ENCODE measurements at regions not wholly inside any gene's neighbourhood (a gene's known extent, or its start where the extent isn't known, plus 50 kb on each side); places are given as distances from the start of the nearest gene placed in this dataset.

GRCh38 chr16:54431997-54432896 lies 145.7 kb upstream of the IRX3 start:
- Mint-ChIP-seq H3K27ac (no peak overlapping the region), H3K9me3 (no peaks in the 10 kb centered on the region), H3K4me3 (no peak overlapping the region), H3K27me3 (peaks cover 20% of the 10 kb centered on the region), H3K36me3 (ENCODE audit: low read depth) (no peaks in the 10 kb centered on the region), H3K4me1 (no peaks in the 10 kb centered on the region)
- intact Hi-C loops (cut with micrococcal nuclease): loop anchor here (10.0 kb wide), 1 partner anchor 503 kb away; the partner anchor contains the start of gene IRX5
- DNase-seq: no peak

- H3K27ac Mint-ChIP-seq: no peak overlapping the region
- no peaks in the 10 kb centered on the region for H3K4me1 Mint-ChIP-seq
- no peak for DNase-seq
- no peaks in the 10 kb centered on the region for H3K9me3 Mint-ChIP-seq
- H3K4me3 Mint-ChIP-seq: no peak overlapping the region
- intact Hi-C loops (cut with micrococcal nuclease): loop anchor here (10.0 kb wide), 1 partner anchor 503 kb away; the partner anchor contains the start of gene IRX5
- H3K27me3 Mint-ChIP-seq: peaks cover 20% of the 10 kb centered on the region
- H3K36me3 Mint-ChIP-seq (ENCODE audit: low read depth): no peaks in the 10 kb centered on the region
Observed at GRCh38 chr16:54431041-54431996, 144.7 kb upstream of the IRX3 start.

GRCh38 chr16:54430491-54431030 lies 144.0 kb upstream of the IRX3 start:
- Mint-ChIP-seq H3K4me3 (no peak overlapping the region), H3K9me3 (no peaks in the 10 kb centered on the region), H3K27me3 (peaks cover 20% of the 10 kb centered on the region), H3K36me3 (ENCODE audit: low read depth) (no peaks in the 10 kb centered on the region), H3K27ac (no peak overlapping the region), H3K4me1 (no peaks in the 10 kb centered on the region)
- intact Hi-C loops (cut with micrococcal nuclease): loop anchor here (10.0 kb wide), 1 partner anchor 504 kb away; the partner anchor contains the start of gene IRX5
- DNase-seq: no peak

GRCh38 chr16:54429029-54429428 lies 142.4 kb upstream of the IRX3 start:
- Mint-ChIP-seq H3K27ac (no peak overlapping the region), H3K4me3 (no peak overlapping the region), H3K27me3 (peaks cover 20% of the 10 kb centered on the region), H3K9me3 (no peaks in the 10 kb centered on the region), H3K36me3 (ENCODE audit: low read depth) (no peaks in the 10 kb centered on the region), H3K4me1 (no peaks in the 10 kb centered on the region)
- intact Hi-C loops (cut with micrococcal nuclease): no loop called here
- DNase-seq: no peak

- no peak overlapping the region for H3K27ac Mint-ChIP-seq
- no peak for DNase-seq
- H3K9me3 Mint-ChIP-seq: no peaks in the 10 kb centered on the region
- H3K4me1 Mint-ChIP-seq: no peaks in the 10 kb centered on the region
- H3K4me3 Mint-ChIP-seq: no peak overlapping the region
- intact Hi-C loops (cut with micrococcal nuclease): no loop called here
- H3K27me3 Mint-ChIP-seq: peaks cover 18% of the 10 kb centered on the region
- no peaks in the 10 kb centered on the region for H3K36me3 Mint-ChIP-seq (ENCODE audit: low read depth)
Observed at GRCh38 chr16:54426553-54426849, 139.9 kb upstream of the IRX3 start.

- H3K27me3 Mint-ChIP-seq: peaks cover 12% of the 10 kb centered on the region
- intact Hi-C loops (cut with micrococcal nuclease): no loop called here
- H3K9me3 Mint-ChIP-seq: no peaks in the 10 kb centered on the region
- no peak for DNase-seq
- no peaks in the 10 kb centered on the region for H3K4me1 Mint-ChIP-seq
- H3K4me3 Mint-ChIP-seq: no peak overlapping the region
- H3K27ac Mint-ChIP-seq: no peak overlapping the region
- no peaks in the 10 kb centered on the region for H3K36me3 Mint-ChIP-seq (ENCODE audit: low read depth)
Observed at GRCh38 chr16:54425681-54426552, 139.3 kb upstream of the IRX3 start.

- H3K9me3 Mint-ChIP-seq: no peaks in the 10 kb centered on the region
- no peak overlapping the region for H3K4me3 Mint-ChIP-seq
- intact Hi-C loops (cut with micrococcal nuclease): no loop called here
- no peaks in the 10 kb centered on the region for H3K36me3 Mint-ChIP-seq (ENCODE audit: low read depth)
- H3K4me1 Mint-ChIP-seq: no peaks in the 10 kb centered on the region
- peaks cover 7% of the 10 kb centered on the region for H3K27me3 Mint-ChIP-seq
- no peak for DNase-seq
- no peak overlapping the region for H3K27ac Mint-ChIP-seq
Observed at GRCh38 chr16:54425068-54425467, 138.5 kb upstream of the IRX3 start.

- H3K4me3 Mint-ChIP-seq: no peak overlapping the region
- intact Hi-C loops (cut with micrococcal nuclease): no loop called here
- H3K27ac Mint-ChIP-seq: no peak overlapping the region
- no peaks in the 10 kb centered on the region for H3K9me3 Mint-ChIP-seq
- no peaks in the 10 kb centered on the region for H3K4me1 Mint-ChIP-seq
- DNase-seq: no peak
- no peaks in the 10 kb centered on the region for H3K36me3 Mint-ChIP-seq (ENCODE audit: low read depth)
- peaks cover under 1% of the 10 kb centered on the region for H3K27me3 Mint-ChIP-seq
Observed at GRCh38 chr16:54424043-54424451, 137.5 kb upstream of the IRX3 start.

GRCh38 chr16:54422569-54422978 lies 136.0 kb upstream of the IRX3 start:
- H3K27me3 Mint-ChIP-seq: no peaks in the 10 kb centered on the region
- H3K9me3 Mint-ChIP-seq: no peaks in the 10 kb centered on the region
- DNase-seq: no peak
- no peaks in the 10 kb centered on the region for H3K4me1 Mint-ChIP-seq
- H3K4me3 Mint-ChIP-seq: no peak overlapping the region
- H3K36me3 Mint-ChIP-seq (ENCODE audit: low read depth): no peaks in the 10 kb centered on the region
- intact Hi-C loops (cut with micrococcal nuclease): no loop called here
- no peak overlapping the region for H3K27ac Mint-ChIP-seq

GRCh38 chr16:54422159-54422558 lies 135.6 kb upstream of the IRX3 start:
- intact Hi-C loops (cut with micrococcal nuclease): no loop called here
- H3K27ac Mint-ChIP-seq: no peak overlapping the region

GRCh38 chr16:54421220-54421619 lies 134.6 kb upstream of the IRX3 start:
- H3K36me3 Mint-ChIP-seq (ENCODE audit: low read depth): no peaks in the 10 kb centered on the region
- DNase-seq: no peak
- intact Hi-C loops (cut with micrococcal nuclease): no loop called here

More at GRCh38 chr16:54422159-54422558, 135.6 kb upstream of the IRX3 start:
- DNase-seq: no peak
- Mint-ChIP-seq H3K36me3 (ENCODE audit: low read depth) (no peaks in the 10 kb centered on the region), H3K9me3 (no peaks in the 10 kb centered on the region), H3K4me1 (no peaks in the 10 kb centered on the region), H3K27me3 (no peaks in the 10 kb centered on the region), H3K4me3 (no peak overlapping the region)

GRCh38 chr16:54418903-54419302 lies 132.3 kb upstream of the IRX3 start:
- H3K27me3 Mint-ChIP-seq: no peaks in the 10 kb centered on the region
- H3K36me3 Mint-ChIP-seq (ENCODE audit: low read depth): no peaks in the 10 kb centered on the region
- intact Hi-C loops (cut with micrococcal nuclease): no loop called here

More at GRCh38 chr16:54421220-54421619, 134.6 kb upstream of the IRX3 start:
- H3K9me3 Mint-ChIP-seq: no peaks in the 10 kb centered on the region
- H3K4me1 Mint-ChIP-seq: no peaks in the 10 kb centered on the region
- H3K4me3 Mint-ChIP-seq: no peak overlapping the region
- H3K27ac Mint-ChIP-seq: no peak overlapping the region
- H3K27me3 Mint-ChIP-seq: no peaks in the 10 kb centered on the region

GRCh38 chr16:54417384-54417783 lies 130.8 kb upstream of the IRX3 start:
- Mint-ChIP-seq H3K27ac (no peak overlapping the region), H3K4me1 (no peaks in the 10 kb centered on the region), H3K4me3 (no peak overlapping the region), H3K27me3 (no peaks in the 10 kb centered on the region), H3K36me3 (ENCODE audit: low read depth) (no peaks in the 10 kb centered on the region), H3K9me3 (no peaks in the 10 kb centered on the region)
- intact Hi-C loops (cut with micrococcal nuclease): no loop called here
- DNase-seq: no peak

More at GRCh38 chr16:54418903-54419302, 132.3 kb upstream of the IRX3 start:
- no peak for DNase-seq
- H3K27ac Mint-ChIP-seq: no peak overlapping the region
- H3K9me3 Mint-ChIP-seq: no peaks in the 10 kb centered on the region
- H3K4me3 Mint-ChIP-seq: no peak overlapping the region
- H3K4me1 Mint-ChIP-seq: no peaks in the 10 kb centered on the region
